Activated CD8-positive, alpha-beta memory T cell treated with anti-CD3 and anti-CD28 coated beads for 48 hours (primary cell): ENCODE measurements at regions not wholly inside any gene's neighbourhood (a gene's known extent, or its start where the extent isn't known, plus 50 kb on each side); places are given as distances from the start of the nearest gene placed in this dataset.
"Not testable (repeated sequence)": the region's sequence is repeated elsewhere in the genome, so short reads cannot be mapped to it uniquely, and the experiment has no call there.

Experiments used
- DNase-seq, 3 experiments: peaks; one replicate each; pipeline ENCODE4 v3.0.0-alpha.2; 2020; ENCODE audit warnings: low read depth in 2 of 3, low spot score in 2 of 3

DNA sequence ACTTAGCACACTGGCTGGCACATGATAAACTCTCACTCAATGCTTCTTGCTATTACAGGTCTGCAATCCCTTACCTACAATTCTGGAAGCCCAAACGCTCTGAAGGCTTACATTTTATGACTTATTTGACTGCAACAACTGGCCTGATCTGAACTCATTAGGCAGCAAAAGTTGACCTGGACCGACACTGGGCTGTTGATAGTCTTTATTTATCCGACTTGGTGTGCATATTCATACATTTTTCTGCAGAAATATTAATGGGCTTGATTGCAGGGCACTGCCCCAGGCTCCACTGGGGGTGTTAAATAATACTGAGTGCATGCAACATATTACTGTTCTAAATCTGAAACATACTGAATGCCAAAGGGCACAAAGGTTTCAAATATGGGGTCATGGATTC lies 1076.7 kb downstream of the BCL11B start:
- DNase-seq: no peak

- DNase-seq: no peak
These were observed 1074.1 kb downstream of the BCL11B start for GRCh38 chr14:98197933-98198332.

DNA sequence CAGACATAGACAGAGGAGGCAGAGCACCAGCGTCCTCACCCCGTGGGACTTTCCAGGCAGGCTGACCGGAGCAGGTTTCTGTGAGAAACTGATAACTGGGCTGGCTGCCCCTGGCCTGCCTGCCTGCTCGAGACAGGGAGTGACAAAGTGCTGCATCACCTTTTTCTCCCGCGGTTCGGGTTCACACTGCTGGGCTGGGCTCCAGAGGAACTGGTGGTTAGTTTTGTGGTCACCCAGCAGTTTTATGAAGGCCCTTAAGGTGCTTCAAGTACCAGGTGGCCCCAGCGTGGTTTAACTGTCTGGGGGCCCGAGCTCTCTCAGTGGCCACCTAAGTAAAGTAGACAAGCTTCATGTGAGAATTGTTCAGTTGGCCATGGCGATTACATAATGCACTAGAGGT lies 1073.6 kb downstream of the BCL11B start:
- DNase-seq: no peak

- DNase-seq: no peak
These were observed 1071.4 kb downstream of the BCL11B start for GRCh38 chr14:98200601-98201000.

- DNase-seq: no peak
These were observed 1068.6 kb downstream of the BCL11B start for GRCh38 chr14:98203421-98203820.

- DNase-seq: no peak
These were observed 1067.9 kb downstream of the BCL11B start for GRCh38 chr14:98204139-98204538.

DNA sequence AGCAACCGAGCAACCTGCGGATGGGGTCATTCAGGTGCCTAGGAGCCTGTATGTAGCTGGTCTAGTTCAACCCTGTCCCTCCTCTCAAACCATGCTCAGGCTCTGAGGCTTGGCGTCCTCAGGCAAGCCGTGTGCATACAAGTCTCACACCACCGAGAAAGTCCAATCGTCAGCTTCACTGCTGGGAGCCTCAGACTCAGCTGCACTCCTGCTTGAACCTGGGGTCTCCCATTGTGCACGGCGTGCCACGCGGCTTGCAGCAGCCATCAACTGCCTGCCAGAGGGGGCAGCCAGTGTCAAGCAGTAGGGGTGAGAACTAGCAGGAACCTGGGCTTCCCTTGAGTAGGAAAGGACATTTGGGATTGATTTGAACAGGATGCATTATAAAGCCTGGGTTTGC lies 1064.6 kb downstream of the BCL11B start:
- no peak for DNase-seq

DNA sequence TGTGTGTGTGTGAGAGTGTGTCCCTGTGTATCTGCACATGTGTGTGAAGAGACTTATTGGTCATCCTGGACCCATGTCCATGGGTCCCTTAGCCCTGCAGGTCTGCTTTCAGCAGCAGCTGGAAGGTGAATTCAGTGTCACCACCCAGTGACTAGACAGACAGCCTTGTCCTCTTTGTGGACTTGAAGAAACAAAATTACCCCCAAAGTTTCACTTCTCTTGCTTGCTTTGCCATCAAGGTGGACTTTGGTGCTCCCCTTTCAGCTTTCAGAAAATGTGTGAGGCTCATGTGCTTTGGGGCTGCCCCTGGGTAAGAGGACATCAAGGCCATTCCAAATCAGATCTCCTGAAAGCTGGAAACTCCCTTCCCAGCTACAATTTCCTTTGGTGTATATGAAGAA lies 1063.8 kb downstream of the BCL11B start:
- DNase-seq: no peak

GRCh38 chr14:98208943-98209342 lies 1063.1 kb downstream of the BCL11B start:
- DNase-seq: no peak

- DNase-seq: no peak
These were observed 1061.8 kb downstream of the BCL11B start for GRCh38 chr14:98210045-98210672.

GRCh38 chr14:98217530-98217929 lies 1054.5 kb downstream of the BCL11B start:
- no peak for DNase-seq

GRCh38 chr14:98218218-98218617 lies 1053.8 kb downstream of the BCL11B start:
- DNase-seq: no peak

DNA sequence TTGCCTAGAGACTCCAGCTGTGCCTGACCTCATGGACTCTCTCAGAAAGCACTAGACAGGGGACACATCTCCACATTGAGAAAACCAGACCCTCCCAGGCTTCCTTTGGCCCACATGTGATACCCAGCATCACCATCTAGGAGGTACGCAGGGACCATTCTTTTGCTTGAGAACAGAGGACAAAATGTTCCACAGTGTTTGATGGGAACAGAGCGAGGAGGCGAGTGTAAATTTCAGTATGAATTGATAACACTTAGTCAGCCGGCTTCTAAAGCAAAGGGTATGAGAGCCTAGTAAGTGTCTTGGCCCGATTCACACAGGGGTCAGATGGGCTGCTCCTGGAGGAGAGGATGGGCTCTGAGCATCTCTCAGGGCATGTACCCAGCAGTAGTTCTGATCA lies 1052.4 kb downstream of the BCL11B start:
- DNase-seq: no peak

DNA sequence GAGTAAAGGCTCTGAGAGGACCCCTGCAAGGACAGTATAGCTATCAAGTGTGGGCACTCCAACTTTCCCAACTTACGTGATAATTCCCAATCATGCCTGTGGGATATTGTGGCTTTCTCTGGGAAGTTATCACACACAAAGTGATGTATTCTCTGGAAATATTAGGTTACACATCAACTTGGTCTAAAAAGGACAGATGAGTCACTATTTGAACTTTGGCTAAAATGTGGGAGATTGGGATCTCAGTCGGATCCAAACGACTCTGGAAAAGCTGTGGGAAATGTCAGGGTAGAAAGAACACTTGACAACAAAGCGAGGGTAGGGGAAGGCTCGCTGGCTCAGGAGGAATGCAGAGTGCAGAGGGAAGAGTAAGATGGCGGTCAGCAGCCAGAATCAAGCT lies 1048.9 kb downstream of the BCL11B start:
- no peak for DNase-seq

- not testable (repeated sequence) for DNase-seq
These were observed 1048.3 kb downstream of the BCL11B start for GRCh38 chr14:98223710-98224109.

DNA sequence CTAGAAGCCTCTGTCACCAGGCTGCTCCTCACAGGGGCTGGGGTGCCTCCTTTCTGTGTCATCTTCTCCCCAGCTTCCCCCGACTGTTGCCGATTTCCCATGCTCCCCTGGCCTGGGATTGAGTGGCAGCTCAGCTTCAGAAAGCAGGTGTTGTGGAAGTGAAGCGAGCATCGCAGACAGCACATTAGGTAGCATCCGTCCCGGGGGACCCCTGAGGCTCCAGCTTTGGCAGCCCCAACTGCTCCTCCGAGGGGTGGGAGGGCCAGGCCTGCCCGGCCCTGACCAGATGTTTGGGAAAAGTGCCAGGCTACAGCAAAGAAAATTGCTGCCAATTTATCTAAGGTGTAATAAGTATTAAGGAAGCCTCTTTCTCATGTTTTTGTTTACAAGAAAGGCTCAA lies 1045.6 kb downstream of the BCL11B start:
- no peak for DNase-seq

GRCh38 chr14:98227000-98227726 lies 1044.8 kb downstream of the BCL11B start:
- peak in 2 of 3 experiments; percentile 44 to 46 for DNase-seq

- no peak for DNase-seq
These were observed 1044.3 kb downstream of the BCL11B start for GRCh38 chr14:98227727-98228111.

GRCh38 chr14:98229656-98230366 lies 1042.2 kb downstream of the BCL11B start:
- no peak for DNase-seq

GRCh38 chr14:98230411-98230810 lies 1041.6 kb downstream of the BCL11B start:
- DNase-seq: no peak

GRCh38 chr14:98231210-98231609 lies 1040.8 kb downstream of the BCL11B start:
- DNase-seq: no peak

DNA sequence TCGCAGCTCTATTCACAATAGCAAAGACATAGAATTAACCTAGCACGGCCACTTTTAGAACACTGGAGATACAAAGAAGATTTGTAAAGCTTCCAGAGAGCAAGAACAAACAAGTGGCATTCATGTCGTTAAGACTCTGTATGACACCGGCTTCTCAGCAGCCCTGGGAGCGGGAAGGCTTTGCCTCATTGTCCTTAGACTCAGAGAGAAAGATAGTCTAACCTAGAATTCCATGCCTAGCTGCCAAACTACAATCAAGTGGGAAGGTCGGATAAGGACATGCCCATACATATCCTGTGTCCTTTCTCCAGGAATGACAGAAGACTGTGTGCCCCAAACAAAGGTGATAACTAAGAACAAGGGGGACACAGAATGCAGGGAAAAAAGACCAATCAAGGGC lies 1038.3 kb downstream of the BCL11B start:
- no peak for DNase-seq
